IPS-NIHi11 (cell line): ENCODE measurements at regions not wholly inside any gene's neighbourhood (a gene's known extent, or its start where the extent isn't known, plus 50 kb on each side); places are given as distances from the start of the nearest gene placed in this dataset.
A peak's percentile ranks its signal among the peaks of the same experiment; 100 is the strongest.
"Not testable (repeated sequence)": the region's sequence is repeated elsewhere in the genome, so short reads cannot be mapped to it uniquely, and the experiment has no call there.

ENCODE experiments used
- DNase-seq: peaks from one replicate; pipeline ENCODE4 v3.0.0; 2012; ENCODE audit warnings: mixed read lengths, low spot score

DNA sequence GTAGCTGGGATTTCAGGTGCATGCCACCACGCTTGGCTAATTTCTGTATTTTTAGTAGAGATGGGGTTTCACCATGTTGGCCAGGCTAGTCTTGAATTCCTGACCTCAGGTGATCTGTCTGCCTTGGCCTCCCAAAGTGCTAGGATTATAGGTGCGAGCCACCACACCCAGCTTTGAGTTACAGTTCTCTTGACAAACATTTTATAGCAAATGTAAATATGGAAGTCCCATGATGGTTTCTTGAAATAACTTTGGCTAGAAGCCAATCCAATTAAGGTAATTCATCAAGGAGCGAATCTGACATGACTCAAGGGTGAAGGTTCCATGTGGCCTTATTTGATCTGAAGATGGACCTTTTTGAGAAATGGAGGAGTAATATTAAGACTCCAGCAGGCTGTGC, 76.2 kb upstream of the RFLNA start:
- DNase-seq: not testable (repeated sequence)

DNA sequence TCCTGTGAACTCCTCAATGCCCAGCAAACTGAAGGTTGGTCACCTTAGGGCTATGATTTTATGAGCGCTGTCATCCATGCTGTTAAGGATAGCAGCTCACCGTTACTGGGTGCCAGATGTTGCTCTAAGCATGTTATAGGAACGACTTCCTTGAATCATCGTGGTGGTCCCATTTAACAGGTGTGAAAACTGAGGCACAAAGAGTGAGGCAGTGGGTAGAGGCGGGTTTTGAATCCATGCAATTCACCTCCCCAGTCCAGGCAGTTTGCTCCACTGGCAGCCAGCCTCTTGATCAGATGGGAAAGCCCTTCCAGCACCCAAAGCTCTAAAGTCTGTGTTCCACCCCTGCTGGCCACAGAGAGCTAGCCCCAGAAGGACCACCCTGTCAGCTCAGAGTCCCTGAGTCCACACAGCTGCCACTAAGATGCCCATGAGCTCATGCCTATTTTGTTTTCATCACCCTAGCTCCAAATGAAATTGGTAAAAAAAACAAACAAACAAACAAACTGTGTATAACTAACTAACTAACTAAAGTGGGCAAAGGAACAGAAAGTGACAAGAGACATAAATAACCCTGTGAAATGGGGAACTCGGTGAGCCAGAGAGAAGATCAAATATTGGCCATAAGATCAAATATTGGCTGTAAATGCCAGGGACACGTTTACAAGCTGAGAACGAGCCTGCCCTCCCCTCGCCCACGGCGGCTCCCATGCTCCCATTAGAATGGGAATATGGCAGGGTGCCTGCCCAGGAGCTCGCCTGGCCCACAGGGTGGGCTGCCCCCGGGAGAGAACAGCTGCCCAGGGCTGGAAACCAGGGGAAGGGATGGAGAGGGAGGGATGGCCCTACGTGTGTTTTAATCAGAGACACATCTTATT, 72.3 kb upstream of the RFLNA start:
- DNase-seq: no peak

DNA sequence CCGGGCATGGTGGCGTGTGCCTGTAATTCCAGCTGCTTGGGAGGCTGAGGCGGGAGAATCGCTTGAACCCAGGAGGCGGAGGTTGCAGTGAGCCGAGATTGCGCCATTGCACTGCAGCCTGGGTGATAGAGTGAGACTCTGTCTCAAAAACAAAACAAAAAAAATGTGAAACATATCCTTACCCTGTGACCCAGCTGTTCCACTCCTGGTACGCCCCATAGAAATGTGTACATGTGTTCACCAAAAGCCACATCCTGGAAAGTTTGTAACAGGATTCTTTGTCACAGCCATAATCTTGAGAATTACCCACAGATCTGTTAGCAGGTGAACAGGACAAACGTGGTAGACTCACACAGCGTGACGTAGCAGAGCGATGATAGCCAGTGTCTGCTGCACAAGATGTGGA, 71.2 kb upstream of the RFLNA start:
- DNase-seq: not testable (repeated sequence)

DNA sequence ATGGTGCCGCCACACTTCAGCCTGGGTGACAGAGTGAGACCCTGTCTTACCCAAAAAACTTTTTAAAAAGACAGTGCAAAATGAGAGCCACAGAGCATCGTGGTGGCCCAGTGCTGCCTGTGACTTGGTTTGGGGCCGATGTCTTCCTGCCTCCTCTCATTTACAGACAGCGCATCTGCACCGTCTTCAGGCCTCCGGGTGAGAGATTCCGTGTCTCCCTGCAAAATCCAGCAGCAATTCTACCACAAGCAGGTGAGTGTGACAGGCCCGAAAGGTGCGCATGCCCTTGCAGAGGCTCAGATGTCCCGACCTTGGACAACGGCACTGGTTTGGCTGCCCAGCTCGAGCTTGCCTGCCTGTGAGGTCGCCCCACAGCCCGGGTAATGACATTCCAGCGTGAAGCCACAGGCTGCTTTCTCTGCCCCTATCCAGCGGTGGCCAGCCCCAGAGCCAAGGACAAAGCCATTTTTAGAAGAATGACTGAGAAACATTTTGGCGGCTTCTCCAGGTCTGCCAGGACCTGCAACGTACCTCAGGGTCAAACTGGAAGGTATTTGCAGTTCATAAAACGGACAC, 70.3 kb upstream of the RFLNA start:
- DNase-seq: no peak

DNA sequence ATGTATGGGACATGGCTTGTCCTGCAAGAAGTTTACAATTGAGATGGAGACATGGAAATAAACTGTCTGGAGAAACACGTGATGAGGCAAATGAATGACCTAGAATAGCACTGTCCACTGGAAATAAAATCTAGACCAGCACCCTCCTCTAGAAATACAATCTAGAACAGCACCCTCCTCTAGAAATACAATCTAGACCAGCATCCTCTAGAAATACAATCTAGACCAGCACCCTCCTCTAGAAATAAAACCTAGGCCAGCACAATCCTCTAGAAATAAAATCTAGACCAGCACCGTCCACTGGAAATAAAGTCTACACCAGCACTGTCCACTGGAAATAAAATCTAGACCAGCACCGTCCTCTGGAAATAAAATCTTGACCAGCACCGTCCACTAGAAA, 69.2 kb upstream of the RFLNA start:
- no peak for DNase-seq

DNA sequence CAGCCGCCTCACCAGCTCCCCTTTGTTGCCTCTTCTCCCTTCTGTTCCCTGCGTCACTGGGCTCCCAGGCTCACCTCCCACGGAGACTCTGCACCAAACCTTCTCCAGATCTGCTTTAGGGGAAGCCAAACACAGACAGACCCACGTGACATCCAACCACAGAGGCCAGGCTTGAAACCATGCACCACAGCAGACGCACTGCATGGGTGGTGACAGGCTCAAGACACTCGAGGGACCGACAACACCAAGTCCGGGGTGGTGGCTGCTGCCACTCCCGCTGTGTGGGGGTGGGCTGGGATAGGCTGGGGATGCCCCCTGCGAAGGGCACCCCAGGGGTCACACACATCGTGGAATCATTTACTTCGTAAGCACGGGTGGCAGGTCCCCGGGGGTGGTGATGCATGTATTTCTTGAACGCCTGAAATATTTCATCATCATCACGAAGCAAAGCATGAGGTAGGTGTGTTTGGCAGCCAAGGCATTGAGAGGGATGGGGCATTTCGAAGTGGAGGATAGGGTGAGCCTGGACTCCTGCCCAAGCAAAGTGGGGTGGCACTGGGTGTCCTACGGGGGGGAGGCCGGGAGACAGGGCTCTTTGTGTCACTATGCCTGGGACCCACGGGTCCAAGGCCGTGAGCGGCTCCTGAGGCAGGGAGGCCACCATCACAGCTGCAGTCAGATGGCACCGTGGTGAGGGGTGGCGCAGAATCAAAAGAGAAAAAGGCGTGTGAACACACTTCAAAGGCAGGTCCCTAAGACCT, 66.8 kb upstream of the RFLNA start:
- DNase-seq: no peak

DNA sequence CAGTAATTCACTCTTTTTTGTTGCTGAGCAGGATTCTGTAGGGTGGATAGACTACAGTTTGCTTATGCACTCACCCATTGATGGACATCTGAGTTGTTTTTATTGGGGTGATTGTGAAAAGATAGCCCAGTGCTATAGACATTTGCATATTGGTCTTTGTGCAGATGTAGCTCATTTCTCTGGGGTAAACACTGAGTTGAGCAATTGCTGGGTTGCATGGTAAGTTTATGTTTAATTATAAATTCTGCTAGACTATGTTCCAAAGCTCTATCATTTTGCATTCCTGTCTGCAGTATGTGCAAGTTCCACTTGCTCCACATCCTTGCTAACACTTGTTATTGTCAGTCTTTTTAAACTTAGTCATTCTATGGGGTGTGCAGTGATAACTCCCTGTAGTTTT, 65.4 kb upstream of the RFLNA start:
- DNase-seq: no peak

DNA sequence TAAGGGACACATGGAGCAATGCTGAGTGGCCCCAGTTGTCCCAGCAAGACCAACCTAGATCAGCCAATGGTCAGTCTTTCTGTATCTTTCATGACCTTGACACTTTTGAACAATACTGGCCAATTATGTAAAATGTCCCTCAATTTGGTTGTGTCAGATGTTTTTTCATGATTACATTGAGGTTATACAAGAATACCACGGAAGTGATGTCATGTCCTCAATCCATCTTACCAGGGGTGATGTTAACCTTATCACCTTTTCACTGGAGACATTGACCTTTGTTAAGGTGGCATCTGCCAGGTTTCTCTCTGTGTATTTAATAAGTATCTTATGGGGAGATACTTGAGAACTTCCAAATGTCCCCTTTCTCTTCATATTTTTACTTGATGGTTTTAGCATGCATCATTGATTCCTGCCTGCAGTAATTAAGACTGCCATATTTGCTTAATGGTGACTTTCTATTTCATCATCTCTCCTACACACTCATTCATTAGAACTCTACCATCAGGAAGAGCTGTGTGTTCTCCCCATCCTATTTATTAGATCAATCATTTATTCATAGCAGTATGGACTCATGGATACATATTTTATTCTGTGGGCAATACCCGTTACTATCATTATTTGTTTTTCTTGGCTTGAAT, 64.7 kb upstream of the RFLNA start:
- no peak for DNase-seq

DNA sequence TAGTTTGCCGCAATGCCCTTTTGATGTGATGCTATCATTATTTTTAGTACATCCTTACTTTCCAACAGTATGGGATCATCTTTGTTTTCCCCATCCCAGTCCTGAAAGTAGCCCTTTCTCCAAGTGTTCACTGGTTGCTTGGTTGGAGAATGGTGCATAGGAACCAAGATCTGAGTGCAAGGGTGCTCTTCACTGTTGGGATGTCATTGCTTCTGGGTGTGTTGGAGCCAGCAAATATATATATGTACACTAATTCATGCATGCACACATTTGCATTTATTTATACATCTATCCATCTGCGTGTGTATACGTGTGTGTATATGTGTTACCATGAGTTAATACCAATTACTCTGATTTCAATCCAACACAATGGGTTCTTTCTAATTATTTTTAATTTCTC, 64.1 kb upstream of the RFLNA start:
- no peak for DNase-seq

DNA sequence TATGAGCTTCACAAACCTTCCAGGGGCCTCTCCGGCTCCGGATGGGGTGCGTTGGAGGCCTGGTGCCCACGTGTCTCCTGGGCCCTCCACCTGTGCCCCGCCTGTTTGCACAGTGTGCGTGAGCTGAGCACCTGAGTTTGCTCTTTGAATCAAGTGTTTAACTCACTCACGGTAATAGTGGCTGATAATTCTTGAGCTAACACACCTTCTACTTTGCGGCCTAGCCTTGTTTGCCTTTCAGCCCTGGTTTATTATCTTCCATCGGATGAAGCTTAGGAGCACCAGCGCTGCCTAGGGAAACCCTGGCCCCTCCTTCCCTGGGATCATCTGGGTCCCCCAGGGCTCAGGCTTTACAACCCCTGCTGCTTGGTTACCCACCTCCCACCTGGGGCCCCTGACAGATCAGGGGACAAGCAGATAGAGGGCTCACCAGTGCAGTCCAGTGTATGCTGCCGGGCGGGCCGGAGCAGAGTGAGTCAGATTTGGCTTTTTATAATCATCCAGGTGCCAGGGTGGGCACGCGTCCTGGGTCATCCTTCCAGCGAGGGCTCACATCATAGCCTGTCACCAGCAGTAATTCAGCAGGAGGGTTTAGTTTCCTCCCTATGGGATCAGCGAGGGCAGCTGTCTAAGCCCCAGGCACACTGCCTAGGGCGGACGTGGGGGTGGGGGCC, 62.8 kb upstream of the RFLNA start:
- DNase-seq: peak; percentile 33

DNA sequence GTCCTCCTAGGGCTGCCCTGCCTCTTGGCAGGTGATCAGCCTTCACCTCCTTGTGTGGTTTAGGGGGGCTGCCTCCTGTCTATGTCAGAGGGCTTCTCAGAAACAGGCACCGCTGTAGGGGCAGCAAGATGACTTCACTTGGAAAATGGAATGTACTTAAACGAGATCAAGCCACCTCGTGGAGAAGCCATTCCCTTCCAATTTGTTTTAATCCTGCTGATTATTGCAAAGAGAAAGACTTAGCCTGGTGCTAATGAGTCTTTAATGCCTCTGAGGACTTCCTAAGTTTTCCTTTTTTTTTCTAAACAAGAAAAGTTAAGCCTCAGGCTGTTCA, 62.3 kb upstream of the RFLNA start:
- no peak for DNase-seq

DNA sequence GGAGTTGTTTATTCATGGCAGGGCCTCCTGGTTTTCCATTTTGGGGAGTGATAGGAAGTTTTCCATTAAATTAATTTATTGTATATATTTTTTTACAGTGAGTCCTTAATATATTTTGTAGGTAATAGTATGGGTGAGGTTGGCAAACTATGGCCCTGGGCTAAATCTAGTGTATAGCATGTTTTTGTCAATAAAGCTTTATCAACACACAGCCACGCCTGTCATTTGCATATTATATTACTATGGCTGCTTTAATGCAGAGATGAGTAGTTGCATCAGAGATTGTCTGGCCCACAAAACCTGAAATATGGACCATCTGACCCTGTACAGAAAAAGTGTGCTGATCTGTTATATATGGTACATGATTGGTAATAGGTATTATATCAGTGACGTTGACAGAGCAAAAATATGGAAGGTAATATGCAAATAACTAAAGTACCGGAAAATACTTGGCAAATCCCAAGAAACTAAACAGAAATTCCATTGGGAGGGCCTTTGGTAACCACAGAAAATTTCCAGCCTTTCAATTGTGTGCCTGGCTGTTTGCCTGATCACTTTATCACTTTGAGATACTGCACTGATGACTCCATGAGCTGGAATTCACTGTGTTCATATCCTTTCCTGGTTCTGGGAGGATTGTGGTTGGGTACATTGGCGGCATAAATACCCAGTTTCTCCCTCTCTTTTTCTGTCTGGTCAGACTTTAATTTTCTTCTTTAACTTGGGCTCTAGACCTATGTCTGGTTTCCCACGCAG, 61.7 kb upstream of the RFLNA start:
- DNase-seq: no peak

DNA sequence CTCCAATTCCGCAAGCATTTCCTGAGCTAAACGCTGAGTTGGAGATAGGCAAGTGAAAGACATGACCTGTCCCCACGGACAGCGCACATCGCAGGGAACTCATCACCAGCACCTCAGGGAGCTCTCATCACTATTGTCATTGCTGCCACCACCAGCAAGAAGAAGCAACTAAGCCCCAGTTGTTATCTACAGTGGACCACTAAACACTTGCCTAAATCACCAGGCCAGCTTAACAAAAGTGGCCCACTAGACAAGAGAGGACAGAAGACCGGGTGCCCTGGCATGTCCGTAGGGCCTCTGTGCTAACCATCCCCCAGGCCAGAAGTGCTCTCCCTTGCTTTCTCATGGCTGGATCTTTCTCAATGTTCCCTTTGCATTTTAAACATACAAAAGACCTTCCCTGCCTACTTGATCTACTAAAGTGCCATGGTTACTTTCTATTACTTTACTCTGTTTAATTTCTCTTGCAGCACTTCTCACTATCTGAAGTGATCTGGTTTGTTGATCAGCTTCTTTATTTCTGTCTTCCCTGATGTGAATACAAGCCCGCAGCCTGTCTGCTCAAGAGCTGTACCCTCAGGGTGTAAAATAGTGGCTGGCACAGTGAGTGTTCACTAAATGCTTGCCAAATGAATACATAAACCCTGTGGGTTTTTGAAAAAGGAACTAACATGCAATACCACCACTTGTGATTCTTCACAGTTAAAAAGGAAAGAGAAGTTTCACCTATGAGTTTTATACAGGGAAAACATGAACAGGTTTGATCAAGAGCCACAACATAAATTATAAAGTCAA, 60.9 kb upstream of the RFLNA start:
- no peak for DNase-seq

DNA sequence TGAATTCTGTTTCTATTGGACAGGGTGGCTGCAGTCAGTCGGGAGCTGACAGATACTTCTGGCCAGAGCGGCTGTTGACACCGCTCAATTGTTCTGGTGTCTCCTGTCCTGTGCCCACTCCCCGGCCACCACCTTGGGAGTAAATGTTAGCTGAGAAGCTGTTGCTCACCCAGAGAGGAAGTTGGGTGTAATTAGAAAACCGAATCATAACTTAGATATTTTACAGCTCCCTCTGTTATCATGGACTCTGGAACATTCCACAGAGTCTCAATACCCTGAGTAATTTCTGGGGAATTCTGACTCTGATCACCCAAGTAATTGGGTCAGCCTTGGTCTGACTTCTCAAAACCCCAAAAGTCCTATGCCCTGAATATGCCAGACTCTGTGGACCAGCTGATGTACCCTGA, 58.3 kb upstream of the RFLNA start:
- no peak for DNase-seq

DNA sequence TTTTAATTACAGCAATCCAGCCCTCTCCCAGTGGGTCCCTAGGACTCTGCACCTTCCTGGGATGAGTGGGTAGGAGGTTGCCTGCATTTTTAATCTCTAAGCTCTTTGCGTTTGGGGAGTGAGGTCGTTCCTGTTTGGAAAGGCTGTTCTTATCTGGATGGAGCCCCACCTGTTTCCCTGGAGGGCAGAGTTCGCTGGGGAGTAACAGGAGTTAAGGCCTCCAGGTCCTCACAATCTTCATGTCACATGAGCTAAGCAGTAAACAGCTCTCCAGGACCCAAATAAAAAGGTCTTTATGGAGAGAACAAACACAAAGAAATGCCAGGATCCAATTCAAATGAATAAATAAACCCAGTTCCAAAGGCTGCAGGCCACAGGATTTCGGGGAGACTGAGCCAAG, 56.0 kb upstream of the RFLNA start:
- DNase-seq: no peak

DNA sequence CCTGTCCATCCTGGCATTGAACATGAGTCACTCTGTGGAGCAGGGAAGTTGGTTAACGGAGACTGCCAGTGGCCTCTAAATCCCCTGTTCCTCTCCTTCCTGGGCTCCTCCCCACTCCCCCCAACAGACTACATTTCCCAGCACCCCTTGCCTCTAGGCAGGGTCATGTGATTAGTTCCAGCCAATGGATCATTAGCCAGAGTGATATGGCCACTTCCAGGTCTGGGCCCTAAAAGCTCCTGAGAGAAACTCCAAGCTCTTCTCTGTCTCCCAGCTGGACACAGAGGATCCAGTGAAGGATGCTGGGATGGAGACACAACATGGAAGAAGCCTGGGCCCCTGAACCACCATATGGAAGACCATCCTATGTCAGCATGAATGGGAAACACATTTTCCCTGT, 54.4 kb upstream of the RFLNA start:
- peak; percentile 75 for DNase-seq

DNA sequence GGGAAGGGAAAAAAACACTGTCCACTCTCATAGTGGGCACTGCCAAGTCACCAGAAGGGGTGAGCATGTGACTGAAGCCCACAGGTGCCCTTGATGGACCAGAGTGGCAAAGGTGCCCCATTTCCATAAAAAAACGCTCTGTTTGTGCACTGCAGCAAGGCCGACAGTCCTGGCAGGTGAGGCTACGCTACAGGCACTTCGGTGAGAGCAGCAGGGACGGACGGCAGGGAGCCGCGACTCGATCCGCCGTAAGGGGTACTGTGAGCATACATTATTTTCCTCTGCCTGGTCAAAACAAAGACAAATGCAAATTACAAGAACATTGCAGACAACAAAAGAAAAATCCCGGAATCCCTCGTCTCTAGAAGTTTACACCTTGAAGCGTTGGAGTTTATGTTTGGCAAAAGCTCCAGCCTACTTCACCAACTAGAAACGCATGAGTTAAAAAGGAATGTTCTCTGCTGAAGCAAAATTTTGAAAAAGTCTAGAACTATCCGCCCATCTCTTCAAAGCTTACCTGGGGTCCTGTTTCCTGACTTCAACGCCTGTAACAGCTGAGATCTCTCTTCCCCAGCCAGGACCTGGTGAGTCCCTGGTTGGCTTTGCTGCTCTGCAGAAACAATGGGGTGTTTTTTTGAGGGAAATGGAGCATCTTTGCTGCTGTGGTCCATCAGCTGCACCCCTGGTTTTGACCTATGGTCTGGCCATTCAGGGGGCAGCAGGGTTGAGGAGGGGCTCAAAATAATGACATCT, 52.9 kb upstream of the RFLNA start:
- DNase-seq: no peak

DNA sequence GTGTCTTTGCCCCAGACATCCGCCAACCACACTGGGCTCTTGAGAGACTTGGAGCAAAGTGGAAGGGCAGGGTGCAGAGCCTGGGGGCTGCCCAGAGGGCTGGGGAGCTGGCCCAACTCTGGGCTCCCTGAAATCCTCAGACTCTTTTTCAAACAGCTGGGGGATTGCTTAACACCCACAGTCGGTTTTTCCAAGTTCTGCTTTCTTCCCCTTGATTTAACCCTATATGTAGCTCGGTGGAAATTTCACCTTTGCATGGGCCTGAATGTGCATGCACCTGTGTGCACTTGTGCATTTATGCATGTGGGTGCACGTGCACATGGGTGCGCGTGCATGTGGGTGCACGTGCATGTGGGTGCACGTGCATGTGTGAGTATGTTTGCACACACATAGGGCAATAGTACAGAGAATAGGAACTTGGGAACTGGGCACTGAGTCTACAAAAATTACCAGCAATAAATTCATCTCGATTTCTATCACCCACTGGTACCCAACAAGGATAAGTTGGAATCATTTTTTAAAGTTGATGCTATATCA, 52.3 kb upstream of the RFLNA start:
- no peak for DNase-seq

DNA sequence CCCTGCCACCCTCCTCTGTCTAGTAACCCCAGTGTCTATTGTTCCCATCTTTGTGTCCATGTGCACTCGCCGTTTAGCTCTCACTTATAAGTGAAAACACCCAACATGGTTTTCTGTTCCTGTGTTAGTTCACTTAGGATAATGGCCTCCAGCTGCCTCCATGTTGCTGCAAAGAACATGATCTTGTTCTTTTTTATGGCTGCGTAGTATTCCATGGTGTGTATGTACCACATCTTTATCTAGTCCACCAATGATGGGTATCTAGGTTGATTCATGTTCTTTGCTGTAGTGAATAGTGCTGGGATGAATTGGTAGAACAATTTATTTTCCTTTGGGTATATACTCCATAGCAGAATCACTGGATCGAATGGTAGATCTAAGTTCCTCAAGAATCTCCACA, 51.0 kb upstream of the RFLNA start:
- no peak for DNase-seq
